PFSK-1 (cell line): ENCODE measurements at regions not wholly inside any gene's neighbourhood (a gene's known extent, or its start where the extent isn't known, plus 50 kb on each side); places are given as distances from the start of the nearest gene placed in this dataset.

Experiments
- FOXP2 ChIP-seq: optimal IDR thresholded peaks from 2 replicates; pipeline ENCODE3; 2011; ENCODE audit warnings: borderline replicate concordance, control low read depth, inconsistent platforms; ENCODE audit not compliant: insufficient read depth; ENCODE audit errors: extremely low read length, extremely low read depth
- POLR2AphosphoS5 ChIP-seq: IDR thresholded peaks from 2 replicates; pipeline ENCODE4 v1.6.1; 2012; ENCODE audit warnings: low read depth, mild to moderate bottlenecking, control low read depth, low read length, moderate library complexity
- REST ChIP-seq, 2 experiments: IDR thresholded peaks; 2 replicates each; pipeline versions ENCODE4 v1.6.1 to v1.8.0; 2011 to 2012; ENCODE audit warnings: low read depth in 2 of 2, low read length in 2 of 2, control low read depth in 1 of 2, inconsistent platforms in 1 of 2, mild to moderate bottlenecking in 1 of 2, moderate library complexity in 1 of 2; ENCODE audit not compliant: insufficient read depth in 1 of 2
- SIN3A ChIP-seq: IDR thresholded peaks from 2 replicates; pipeline ENCODE4 v1.6.1; 2012; ENCODE audit warnings: mild to moderate bottlenecking, low read length, moderate library complexity, borderline replicate concordance; ENCODE audit not compliant: insufficient read depth
- TAF1 ChIP-seq: IDR thresholded peaks from 2 replicates; pipeline ENCODE4 v1.6.1; 2012; ENCODE audit warnings: low read length, control low read depth, borderline replicate concordance; ENCODE audit not compliant: insufficient read depth

GRCh38 chr6:133753756-133754155 is 135.2 kb upstream of the TCF21 start:
- TF ChIP-seq TAF1 (no peak), REST (IDR thresholded peaks at IDR 0.05; ENCODE audit: insufficient read depth in 1 of 2, low read depth in 2 of 2, low read length in 2 of 2) (no peak), FOXP2 (no peak), POLR2AphosphoS5 (no peak)

- TF ChIP-seq TAF1 (no peak), POLR2AphosphoS5 (no peak), REST (IDR thresholded peaks at IDR 0.05; ENCODE audit: insufficient read depth in 1 of 2, low read depth in 2 of 2, low read length in 2 of 2) (no peak), FOXP2 (no peak), SIN3A (no peak)
Observed at GRCh38 chr6:133754298-133754697, 134.6 kb upstream of the TCF21 start.

GRCh38 chr6:133756078-133756695 is 132.7 kb upstream of the TCF21 start:
- no peak for TF ChIP-seq REST (IDR thresholded peaks at IDR 0.05; ENCODE audit: insufficient read depth in 1 of 2, low read depth in 2 of 2, low read length in 2 of 2)

- no peak for TF ChIP-seq FOXP2
- no peak for TF ChIP-seq SIN3A
- no peak for TF ChIP-seq TAF1
- TF ChIP-seq REST (IDR thresholded peaks at IDR 0.05; ENCODE audit: insufficient read depth in 1 of 2, low read depth in 2 of 2, low read length in 2 of 2) = no peak
- no peak for TF ChIP-seq POLR2AphosphoS5
Observed at GRCh38 chr6:133757335-133757734, 131.6 kb upstream of the TCF21 start.

- TF ChIP-seq POLR2AphosphoS5 = no peak
Observed at GRCh38 chr6:133758815-133759335, 130.0 kb upstream of the TCF21 start.
